ENCODE measurements at regions not wholly inside any gene's neighbourhood (a gene's known extent, or its start where the extent isn't known, plus 50 kb on each side); places are given as distances from the start of the nearest gene placed in this dataset.

GRCh38 chr7:45982907-45983719 lies 62.0 kb upstream of the IGFBP3 start (continued):
- TF ChIP-seq ZNF274 (IDR thresholded peaks at IDR 0.05; ENCODE audit: borderline replicate concordance, extremely low read depth, low read length) (no peak), POLR2AphosphoS5 (IDR thresholded peaks at IDR 0.05; ENCODE audit: low read depth, low read length) (no peak)

Measured in H1 (cell line).